KMS-11 (cell line): ENCODE measurements at regions not wholly inside any gene's neighbourhood (a gene's known extent, or its start where the extent isn't known, plus 50 kb on each side); places are given as distances from the start of the nearest gene placed in this dataset.

Experiments
- H2AFZ ChIP-seq: fragments of 200-600 bp; sonication (generic); 2 replicates; pipeline ENCODE4 v1.6.1; 2016; ENCODE audit warnings: antibody characterized with exemption, mixed run types, low read depth
- H3K27ac ChIP-seq: fragments of 200-600 bp; sonication (generic); 2 replicates; pipeline ENCODE4 v1.6.1; 2016; ENCODE audit warnings: mild to moderate bottlenecking, mixed run types
- H3K27me3 ChIP-seq: fragments of 200-600 bp; sonication (generic); 2 replicates; pipeline ENCODE4 v1.6.1; 2017; ENCODE audit warnings: mild to moderate bottlenecking, low read depth, mixed run types, moderate library complexity; ENCODE audit not compliant: insufficient read depth
- H3K36me3 ChIP-seq: fragments of 200-600 bp; sonication (generic); 2 replicates; pipeline ENCODE4 v1.6.1; 2017; ENCODE audit warnings: mild to moderate bottlenecking, mixed run types; ENCODE audit not compliant: insufficient read depth
- H3K4me1 ChIP-seq: fragments of 200-600 bp; sonication (generic); 2 replicates; pipeline ENCODE4 v1.6.1; 2016; ENCODE audit warnings: mild to moderate bottlenecking, low read depth, mixed run types; ENCODE audit not compliant: poor library complexity, severe bottlenecking
- H3K4me2 ChIP-seq: fragments of 200-600 bp; sonication (generic); 2 replicates; pipeline ENCODE4 v1.7.0; 2016; ENCODE audit warnings: mild to moderate bottlenecking, mixed run types
- H3K4me3 ChIP-seq: fragments of 200-600 bp; sonication (generic); IDR thresholded peaks from 2 replicates; pipeline ENCODE4 v1.6.1; 2017; ENCODE audit warnings: low read depth, low read length, mixed read lengths; ENCODE audit not compliant: insufficient read depth
- H3K79me2 ChIP-seq: fragments of 200-600 bp; sonication (generic); 2 replicates; pipeline ENCODE4 v1.6.1; 2016; ENCODE audit warnings: low read depth, mixed run types; ENCODE audit not compliant: insufficient read depth
- H3K9ac ChIP-seq: fragments of 200-600 bp; sonication (generic); 2 replicates; pipeline ENCODE4 v1.6.1; 2016; ENCODE audit warnings: mild to moderate bottlenecking, mixed run types
- H4K20me1 ChIP-seq: fragments of 200-600 bp; sonication (generic); 2 replicates; pipeline ENCODE4 v1.6.1; 2016; ENCODE audit warnings: mild to moderate bottlenecking, mixed run types; ENCODE audit not compliant: insufficient read depth
- CTCF ChIP-seq: fragments of 200-600 bp; sonication (generic); conservative IDR thresholded peaks from 2 replicates; pipeline ENCODE4 v1.6.1; 2017; ENCODE audit warnings: low read depth, mild to moderate bottlenecking, antibody characterized with exemption, low read length, moderate library complexity, mixed read lengths

- H3K27me3 ChIP-seq = no peaks in the 10 kb centered on the region
- H3K4me1 ChIP-seq = peaks cover 71% of the 10 kb centered on the region
- no peak overlapping the region for H3K9ac ChIP-seq
- no peak overlapping the region for H3K27ac ChIP-seq
- H3K4me3 ChIP-seq = no peak overlapping the region
- no peaks in the 10 kb centered on the region for H4K20me1 ChIP-seq
- no peak for TF ChIP-seq CTCF
- H3K36me3 ChIP-seq = no peaks in the 10 kb centered on the region
- H3K4me2 ChIP-seq = no peak overlapping the region
- H2AFZ ChIP-seq = no peak overlapping the region
- H3K79me2 ChIP-seq = no peaks in the 10 kb centered on the region
Measured at GRCh38 chr2:111673526-111673925, 210.5 kb downstream of the ANAPC1 start.

GRCh38 chr2:111675419-111676194, 208.4 kb downstream of the ANAPC1 start:
- no peak overlapping the region for H3K4me3 ChIP-seq
- no peak overlapping the region for H3K9ac ChIP-seq
- H3K4me2 ChIP-seq = no peak overlapping the region
- H3K27me3 ChIP-seq = no peaks in the 10 kb centered on the region
- H2AFZ ChIP-seq = no peak overlapping the region
- H3K4me1 ChIP-seq = peaks cover 69% of the 10 kb centered on the region
- no peaks in the 10 kb centered on the region for H3K36me3 ChIP-seq
- no peak overlapping the region for H3K27ac ChIP-seq
- TF ChIP-seq CTCF = no peak
- H3K79me2 ChIP-seq = no peaks in the 10 kb centered on the region
- no peaks in the 10 kb centered on the region for H4K20me1 ChIP-seq

- no peaks in the 10 kb centered on the region for H4K20me1 ChIP-seq
- H3K79me2 ChIP-seq = no peaks in the 10 kb centered on the region
- peaks cover 61% of the 10 kb centered on the region for H3K4me1 ChIP-seq
- no peak for TF ChIP-seq CTCF
- H3K36me3 ChIP-seq = no peaks in the 10 kb centered on the region
- H3K4me2 ChIP-seq = no peak overlapping the region
- H3K4me3 ChIP-seq = no peak overlapping the region
- H2AFZ ChIP-seq = no peak overlapping the region
- H3K9ac ChIP-seq = no peak overlapping the region
- H3K27me3 ChIP-seq = no peaks in the 10 kb centered on the region
- no peak overlapping the region for H3K27ac ChIP-seq
Measured at GRCh38 chr2:111676291-111676822, 207.6 kb downstream of the ANAPC1 start.

DNA sequence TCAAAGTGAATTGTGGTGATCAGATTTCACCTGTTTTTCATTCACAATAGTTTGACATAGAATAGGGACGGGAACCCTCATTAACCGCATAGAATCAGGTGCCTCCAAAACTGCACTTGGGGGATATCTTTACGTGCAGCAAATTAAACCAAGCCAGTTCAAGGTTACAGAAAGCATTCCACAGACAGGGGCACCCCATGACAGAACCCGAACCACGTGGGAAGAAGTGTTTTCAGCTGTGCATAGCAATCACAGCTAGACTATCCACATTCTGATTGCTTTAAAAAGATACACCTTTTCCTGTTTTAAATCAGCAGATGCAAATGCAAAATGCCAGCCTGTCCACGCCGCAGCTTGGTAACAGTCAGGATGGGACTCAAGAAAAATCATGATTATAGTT, 205.8 kb downstream of the ANAPC1 start:
- Histone ChIP-seq H3K9ac (peak overlapping the region; percentile 15; the same call in 1 of the 2 replicates), H3K36me3 (no peaks in the 10 kb centered on the region), H3K4me2 (peak overlapping the region; percentile 44), H3K79me2 (no peaks in the 10 kb centered on the region), H3K4me1 (peaks cover 60% of the 10 kb centered on the region), H3K27ac (peak overlapping the region; percentile 53), H3K4me3 (no peak overlapping the region), H4K20me1 (no peaks in the 10 kb centered on the region), H2AFZ (peak overlapping the region; percentile 38; the same call in 1 of the 2 replicates), H3K27me3 (no peaks in the 10 kb centered on the region)
- TF ChIP-seq CTCF = no peak
